ENCODE measurements at regions not wholly inside any gene's neighbourhood (a gene's known extent, or its start where the extent isn't known, plus 50 kb on each side); places are given as distances from the start of the nearest gene placed in this dataset.

DNA sequence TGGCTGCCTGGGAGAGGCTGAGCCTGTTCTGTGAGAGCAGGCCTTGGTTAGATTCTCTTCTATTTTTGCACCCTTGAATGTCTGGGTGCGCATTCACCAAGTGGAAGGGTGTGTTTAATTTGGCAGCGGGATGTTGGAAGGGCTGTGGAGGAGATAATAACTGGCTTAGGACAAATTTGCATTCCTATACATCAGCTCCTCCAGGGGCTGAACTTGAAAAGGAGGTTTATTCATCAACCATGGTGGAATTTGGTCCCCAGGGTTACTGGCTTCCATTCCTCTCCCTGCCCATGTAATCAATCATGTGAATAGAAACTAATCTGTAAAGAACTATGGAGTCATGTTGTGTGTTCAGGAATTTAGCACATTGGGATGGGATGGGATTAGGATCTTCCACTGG, 100.2 kb upstream of the FOXF1 start:
- no peak for TF ChIP-seq EZH2phosphoT487 (IDR thresholded peaks at IDR 0.05; ENCODE audit: borderline replicate concordance, low read length)
- TF ChIP-seq, protein P1, sequence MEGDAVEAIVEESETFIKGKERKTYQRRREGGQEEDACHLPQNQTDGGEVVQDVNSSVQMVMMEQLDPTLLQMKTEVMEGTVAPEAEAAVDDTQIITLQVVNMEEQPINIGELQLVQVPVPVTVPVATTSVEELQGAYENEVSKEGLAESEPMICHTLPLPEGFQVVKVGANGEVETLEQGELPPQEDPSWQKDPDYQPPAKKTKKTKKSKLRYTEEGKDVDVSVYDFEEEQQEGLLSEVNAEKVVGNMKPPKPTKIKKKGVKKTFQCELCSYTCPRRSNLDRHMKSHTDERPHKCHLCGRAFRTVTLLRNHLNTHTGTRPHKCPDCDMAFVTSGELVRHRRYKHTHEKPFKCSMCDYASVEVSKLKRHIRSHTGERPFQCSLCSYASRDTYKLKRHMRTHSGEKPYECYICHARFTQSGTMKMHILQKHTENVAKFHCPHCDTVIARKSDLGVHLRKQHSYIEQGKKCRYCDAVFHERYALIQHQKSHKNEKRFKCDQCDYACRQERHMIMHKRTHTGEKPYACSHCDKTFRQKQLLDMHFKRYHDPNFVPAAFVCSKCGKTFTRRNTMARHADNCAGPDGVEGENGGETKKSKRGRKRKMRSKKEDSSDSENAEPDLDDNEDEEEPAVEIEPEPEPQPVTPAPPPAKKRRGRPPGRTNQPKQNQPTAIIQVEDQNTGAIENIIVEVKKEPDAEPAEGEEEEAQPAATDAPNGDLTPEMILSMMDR (IDR thresholded peaks at IDR 0.05; ENCODE audit: low read depth, low read length, poor library complexity, severe bottlenecking): no peak

All from DOHH2 (cell line).